GM12874 (cell line): ENCODE measurements at regions not wholly inside any gene's neighbourhood (a gene's known extent, or its start where the extent isn't known, plus 50 kb on each side); places are given as distances from the start of the nearest gene placed in this dataset.

ENCODE experiments used
- TF ChIP-seq, protein P1 (sequence below): IDR thresholded peaks from 2 replicates; pipeline ENCODE4 v1.5.1; 2011; ENCODE audit warnings: low read depth, mild to moderate bottlenecking, control low read depth, low read length, moderate library complexity; ENCODE audit not compliant: insufficient read depth

DNA sequence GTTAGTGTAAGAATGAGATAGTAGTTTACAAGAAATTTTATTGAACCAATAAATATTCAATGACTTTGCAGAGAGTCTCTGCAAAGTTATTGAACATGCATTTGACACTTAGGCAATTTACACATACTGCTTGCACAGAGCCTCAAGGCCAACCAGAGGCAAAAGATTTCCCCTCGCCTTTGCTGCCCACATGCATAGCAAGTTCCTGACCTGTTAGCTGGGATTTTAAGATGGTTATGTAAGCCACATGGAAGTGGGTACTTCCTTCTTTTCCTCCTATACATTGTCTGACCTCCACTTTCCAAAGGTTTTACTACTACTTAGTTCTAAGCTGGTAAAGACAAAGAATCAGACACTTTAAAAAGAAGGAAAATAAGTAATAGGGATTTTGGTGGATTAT, 430.1 kb upstream of the FRG1 start:
- TF ChIP-seq, protein P1, sequence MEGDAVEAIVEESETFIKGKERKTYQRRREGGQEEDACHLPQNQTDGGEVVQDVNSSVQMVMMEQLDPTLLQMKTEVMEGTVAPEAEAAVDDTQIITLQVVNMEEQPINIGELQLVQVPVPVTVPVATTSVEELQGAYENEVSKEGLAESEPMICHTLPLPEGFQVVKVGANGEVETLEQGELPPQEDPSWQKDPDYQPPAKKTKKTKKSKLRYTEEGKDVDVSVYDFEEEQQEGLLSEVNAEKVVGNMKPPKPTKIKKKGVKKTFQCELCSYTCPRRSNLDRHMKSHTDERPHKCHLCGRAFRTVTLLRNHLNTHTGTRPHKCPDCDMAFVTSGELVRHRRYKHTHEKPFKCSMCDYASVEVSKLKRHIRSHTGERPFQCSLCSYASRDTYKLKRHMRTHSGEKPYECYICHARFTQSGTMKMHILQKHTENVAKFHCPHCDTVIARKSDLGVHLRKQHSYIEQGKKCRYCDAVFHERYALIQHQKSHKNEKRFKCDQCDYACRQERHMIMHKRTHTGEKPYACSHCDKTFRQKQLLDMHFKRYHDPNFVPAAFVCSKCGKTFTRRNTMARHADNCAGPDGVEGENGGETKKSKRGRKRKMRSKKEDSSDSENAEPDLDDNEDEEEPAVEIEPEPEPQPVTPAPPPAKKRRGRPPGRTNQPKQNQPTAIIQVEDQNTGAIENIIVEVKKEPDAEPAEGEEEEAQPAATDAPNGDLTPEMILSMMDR = no peak

DNA sequence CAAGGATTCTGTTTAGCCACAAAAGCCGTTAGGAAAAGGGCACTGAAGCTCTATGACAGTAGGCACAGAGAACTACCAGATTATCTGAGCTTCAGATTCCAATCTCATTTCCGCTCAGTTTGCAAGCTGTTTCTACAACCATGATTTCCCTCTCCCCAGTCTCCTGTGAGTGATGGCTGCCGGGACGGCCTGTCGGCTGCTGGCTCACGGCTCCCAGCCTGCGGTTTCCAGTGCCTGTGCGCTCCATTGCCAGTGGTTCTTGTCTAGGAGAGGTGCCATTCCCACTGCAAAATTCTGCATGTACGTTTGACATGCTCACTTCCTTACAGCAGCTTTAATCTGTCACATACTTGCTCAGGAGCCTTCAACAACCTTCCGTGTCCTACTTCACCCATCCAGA, 429.1 kb upstream of the FRG1 start:
- TF ChIP-seq, protein P1 = no peak

DNA sequence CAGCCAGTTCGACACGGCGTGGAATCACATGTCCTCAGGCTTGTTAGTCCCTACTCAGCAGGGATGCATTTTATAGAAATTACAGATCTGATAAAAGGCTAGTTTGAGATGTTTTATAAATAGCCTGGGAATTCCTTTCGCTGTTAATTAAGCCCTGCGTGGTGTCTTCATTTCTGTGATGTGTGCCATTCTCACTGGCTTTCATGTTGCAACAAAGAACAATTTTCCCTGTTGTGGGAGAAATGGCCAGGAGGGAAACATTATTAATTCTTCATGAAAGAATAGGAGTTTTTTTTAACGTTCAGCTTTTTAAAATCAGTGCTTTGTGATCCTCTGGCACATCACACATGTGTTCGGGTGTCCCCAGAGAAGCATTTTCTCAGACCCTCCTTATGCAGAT, 427.3 kb upstream of the FRG1 start:
- TF ChIP-seq, protein P1 = no peak

DNA sequence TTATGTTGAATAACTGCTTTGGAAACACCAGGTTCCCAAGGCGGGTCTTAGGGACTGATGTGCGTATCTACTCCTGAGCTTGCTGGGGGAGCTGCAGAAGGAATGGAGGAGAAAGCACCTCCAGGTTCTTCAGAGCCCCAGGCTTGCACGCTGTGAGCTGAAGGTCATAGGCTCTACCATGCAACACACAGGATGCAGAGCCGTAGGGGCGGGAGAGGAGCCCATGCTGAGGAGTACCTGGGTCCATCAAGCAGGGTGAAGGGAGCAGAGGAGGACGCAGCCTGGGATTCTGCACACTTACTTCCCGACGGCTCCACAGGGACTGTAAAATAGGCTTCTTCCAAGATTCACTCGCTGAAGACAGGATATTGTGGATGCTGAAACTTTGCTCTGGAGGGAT, 426.5 kb upstream of the FRG1 start:
- TF ChIP-seq, protein P1 = no peak

DNA sequence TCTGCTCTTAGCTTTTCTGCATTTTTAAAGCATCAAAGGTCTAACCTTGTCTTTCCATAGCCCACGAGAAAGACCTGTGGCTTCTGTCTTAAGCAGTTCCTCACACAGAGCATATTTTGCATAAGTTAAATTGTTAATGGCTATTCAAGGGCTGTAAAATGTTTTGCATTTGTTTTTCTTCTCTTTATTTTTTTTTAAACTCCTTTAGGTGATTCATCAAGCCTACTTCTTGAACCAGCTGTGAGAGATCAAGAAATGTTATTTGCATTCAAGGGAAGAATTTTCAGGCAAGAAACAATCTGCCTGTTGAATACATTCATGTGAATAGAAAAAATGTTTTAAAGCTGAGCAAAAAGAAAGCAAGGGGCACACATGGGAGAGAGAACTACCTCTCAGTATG, 423.8 kb upstream of the FRG1 start:
- TF ChIP-seq, protein P1 = no peak

DNA sequence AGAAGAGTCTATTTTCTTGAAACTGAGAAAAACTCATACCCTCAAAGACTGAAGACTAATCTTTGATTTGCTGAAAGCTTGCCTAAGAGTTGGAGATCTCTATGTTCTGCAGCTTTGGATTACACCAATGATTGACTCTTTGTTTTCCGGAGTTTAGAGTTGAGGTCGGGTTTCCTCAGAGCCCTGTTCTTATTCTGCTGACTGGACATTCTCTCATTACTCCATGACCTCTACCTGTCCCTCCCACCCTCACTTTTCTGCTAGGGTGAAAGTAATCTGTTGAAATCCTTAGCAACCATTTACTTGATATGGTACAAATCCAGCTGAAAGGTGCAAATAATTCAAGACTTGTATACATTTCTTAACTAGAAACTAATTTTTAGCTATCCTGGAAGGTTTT, 421.5 kb upstream of the FRG1 start:
- TF ChIP-seq, protein P1 = no peak

DNA sequence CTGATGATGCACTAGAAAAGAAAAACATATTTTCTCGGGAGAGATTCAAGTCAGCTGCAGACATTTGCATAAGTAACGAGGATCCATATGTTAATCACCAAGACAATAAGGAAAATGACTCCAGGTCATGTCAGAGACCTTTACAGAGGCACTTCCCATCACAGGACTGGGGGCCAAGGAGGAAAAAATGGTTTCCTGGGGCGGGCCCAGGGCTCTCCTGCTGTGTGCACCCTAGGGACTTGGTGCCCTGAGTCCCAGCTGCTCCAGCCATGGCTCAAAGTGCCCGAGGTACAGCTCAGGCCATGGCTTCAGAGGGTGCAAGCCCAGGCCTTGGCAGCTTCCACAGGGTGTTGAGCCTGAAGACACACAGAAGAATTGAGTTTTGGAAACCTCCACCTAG, 415.4 kb upstream of the FRG1 start:
- TF ChIP-seq, protein P1 = no peak

DNA sequence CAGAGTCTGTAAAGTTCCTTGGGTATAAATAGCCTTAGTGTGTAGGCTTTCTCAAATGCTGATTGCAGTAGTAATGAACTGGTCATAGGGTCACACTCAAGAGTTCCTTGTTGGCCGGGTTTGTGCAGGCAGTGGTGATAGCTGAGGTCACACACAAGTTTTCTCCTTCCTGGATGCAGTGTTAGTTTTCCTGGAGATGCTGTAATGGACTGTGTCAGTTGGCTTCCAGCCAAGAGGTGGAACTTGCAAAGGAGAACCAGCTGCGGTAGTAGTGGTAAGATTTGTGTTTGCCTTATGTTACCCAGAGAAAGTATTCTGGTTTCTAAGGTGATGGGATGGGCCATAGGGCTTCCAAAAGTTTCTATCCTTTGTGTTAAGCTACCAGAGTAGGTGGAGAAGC, 409.8 kb upstream of the FRG1 start:
- TF ChIP-seq, protein P1 = no peak
